Neural progenitor cell (in vitro differentiated cells): ENCODE measurements at regions not wholly inside any gene's neighbourhood (a gene's known extent, or its start where the extent isn't known, plus 50 kb on each side); places are given as distances from the start of the nearest gene placed in this dataset.

Experiments
- DNase-seq: peaks from one replicate; pipeline ENCODE4 v3.0.0-alpha.2; 2016; ENCODE audit warnings: low spot score
- H2AFZ ChIP-seq: fragments of 200-600 bp; sonication (generic); replicated peaks from 2 replicates; pipeline ENCODE4 v1.6.1; 2016; ENCODE audit warnings: antibody characterized with exemption
- H3F3A ChIP-seq: fragments of 200-600 bp; sonication (generic); 2 replicates; pipeline ENCODE4 v1.6.1; 2016; ENCODE audit warnings: antibody characterized with exemption, low read depth
- H3K27ac ChIP-seq: fragments of 200-600 bp; sonication (generic); 2 replicates; pipeline ENCODE4 v1.5.1; 2016; ENCODE audit warnings: mild to moderate bottlenecking
- H3K27me3 ChIP-seq: fragments of 200-600 bp; sonication (generic); 2 replicates; pipeline ENCODE4 v1.6.1; 2016; ENCODE audit warnings: mild to moderate bottlenecking, moderate library complexity
- H3K36me3 ChIP-seq: fragments of 200-600 bp; sonication (generic); 2 replicates; pipeline ENCODE4 v1.5.1; 2016
- H3K4me1 ChIP-seq: fragments of 200-600 bp; sonication (generic); 2 replicates; pipeline ENCODE4 v1.6.1; 2016; ENCODE audit warnings: mixed run types
- H3K4me2 ChIP-seq: fragments of 200-600 bp; sonication (generic); 2 replicates; pipeline ENCODE4 v1.6.1; 2016
- H3K4me3 ChIP-seq: fragments of 200-600 bp; sonication (generic); 2 replicates; pipeline ENCODE4 v1.5.1; 2016
- H3K79me2 ChIP-seq: fragments of 200-600 bp; sonication (generic); 2 replicates; pipeline ENCODE4 v1.6.1; 2016; ENCODE audit warnings: low read depth
- H3K9ac ChIP-seq: fragments of 200-600 bp; sonication (generic); 2 replicates; pipeline ENCODE4 v1.6.1; 2016
- H3K9me3 ChIP-seq: fragments of 200-600 bp; sonication (generic); 2 replicates; pipeline ENCODE4 v1.5.1; 2016; ENCODE audit warnings: low read depth
- H4K20me1 ChIP-seq: fragments of 200-600 bp; sonication (generic); 2 replicates; pipeline ENCODE4 v1.6.1; 2016; ENCODE audit warnings: low read depth
- H3K27ac Mint-ChIP-seq: 3 replicates; pipeline ENCODE4 v1.8.0; 2021; ENCODE audit warnings: mixed read lengths
- H3K27me3 Mint-ChIP-seq: 2 replicates; pipeline ENCODE4 v1.8.0; 2022; ENCODE audit warnings: low read depth, mild to moderate bottlenecking, inconsistent platforms, moderate library complexity, mixed read lengths; ENCODE audit not compliant: insufficient read depth
- H3K36me3 Mint-ChIP-seq: 3 replicates; pipeline ENCODE4 v1.8.0; 2021; ENCODE audit warnings: mixed read lengths
- H3K4me1 Mint-ChIP-seq: 3 replicates; pipeline ENCODE4 v1.8.0; 2021; ENCODE audit warnings: mixed read lengths
- H3K4me3 Mint-ChIP-seq: 3 replicates; pipeline ENCODE4 v1.8.0; 2021; ENCODE audit warnings: mild to moderate bottlenecking, moderate library complexity, mixed read lengths
- H3K9me3 Mint-ChIP-seq: 3 replicates; pipeline ENCODE4 v1.8.0; 2020; ENCODE audit warnings: mixed read lengths
- CTCF ChIP-seq: fragments of 200-600 bp; sonication (generic); IDR thresholded peaks from 2 replicates; pipeline ENCODE4 v1.5.1; 2017; ENCODE audit warnings: antibody characterized with exemption, mild to moderate bottlenecking
- EZH2 ChIP-seq: fragments of 200-600 bp; sonication (generic); IDR thresholded peaks from 2 replicates; pipeline ENCODE4 v1.6.1; 2017; ENCODE audit warnings: antibody characterized with exemption, mild to moderate bottlenecking, moderate library complexity
- EZH2phosphoT487 ChIP-seq: fragments of 200-600 bp; sonication (generic); IDR thresholded peaks from 2 replicates; pipeline ENCODE4 v1.6.1; 2017; ENCODE audit warnings: antibody characterized with exemption

- peaks cover 12% of the 10 kb centered on the region for H3K27me3 Mint-ChIP-seq
- H3K9ac ChIP-seq: no peak overlapping the region
- H3K4me3 Mint-ChIP-seq: no peak overlapping the region
- no peaks in the 10 kb centered on the region for H3K4me1 ChIP-seq
- DNase-seq: no peak
- no peaks in the 10 kb centered on the region for H3F3A ChIP-seq
- H3K27me3 ChIP-seq: peaks cover 16% of the 10 kb centered on the region
- H3K4me2 ChIP-seq: no peak overlapping the region
- H3K4me1 Mint-ChIP-seq: no peaks in the 10 kb centered on the region
- no peaks in the 10 kb centered on the region for H4K20me1 ChIP-seq
- H3K27ac ChIP-seq: no peak overlapping the region
- TF ChIP-seq EZH2phosphoT487 (no peak), CTCF (no peak), EZH2 (no peak)
- H3K9me3 ChIP-seq: no peaks in the 10 kb centered on the region
- H3K9me3 Mint-ChIP-seq: peaks cover 2% of the 10 kb centered on the region
- no peaks in the 10 kb centered on the region for H3K79me2 ChIP-seq
- H3K36me3 Mint-ChIP-seq: no peaks in the 10 kb centered on the region
- H2AFZ ChIP-seq: no peak overlapping the region
- no peak overlapping the region for H3K4me3 ChIP-seq
- no peaks in the 10 kb centered on the region for H3K36me3 ChIP-seq
- H3K27ac Mint-ChIP-seq: no peak overlapping the region
Measured at GRCh38 chr20:20856956-20857355, 144.5 kb upstream of the RALGAPA2 start.

- Histone ChIP-seq H3K27ac (no peak overlapping the region), H3K9ac (no peak overlapping the region), H3K79me2 (no peaks in the 10 kb centered on the region), H2AFZ (no peak overlapping the region), H3K36me3 (no peaks in the 10 kb centered on the region), H3K4me3 (no peak overlapping the region), H3K4me1 (no peaks in the 10 kb centered on the region), H3F3A (no peaks in the 10 kb centered on the region), H3K27me3 (peaks cover 16% of the 10 kb centered on the region), H3K9me3 (no peaks in the 10 kb centered on the region), H3K4me2 (no peak overlapping the region), H4K20me1 (no peaks in the 10 kb centered on the region)
- TF ChIP-seq EZH2phosphoT487 (no peak), EZH2 (no peak), CTCF (no peak)
- H3K27me3 Mint-ChIP-seq: peaks cover 12% of the 10 kb centered on the region
- no peaks in the 10 kb centered on the region for H3K36me3 Mint-ChIP-seq
- H3K4me1 Mint-ChIP-seq: no peaks in the 10 kb centered on the region
- H3K9me3 Mint-ChIP-seq: peaks cover 2% of the 10 kb centered on the region
- DNase-seq: no peak
- H3K27ac Mint-ChIP-seq: no peak overlapping the region
- H3K4me3 Mint-ChIP-seq: no peak overlapping the region
Measured at GRCh38 chr20:20856306-20856705, 143.9 kb upstream of the RALGAPA2 start.

- Histone ChIP-seq H3K36me3 (no peaks in the 10 kb centered on the region), H3K79me2 (no peaks in the 10 kb centered on the region), H4K20me1 (no peaks in the 10 kb centered on the region), H3F3A (no peaks in the 10 kb centered on the region), H3K9me3 (no peaks in the 10 kb centered on the region), H2AFZ (no peak overlapping the region), H3K4me3 (no peak overlapping the region), H3K4me2 (no peak overlapping the region), H3K9ac (no peak overlapping the region), H3K27ac (no peak overlapping the region), H3K4me1 (no peaks in the 10 kb centered on the region), H3K27me3 (no peaks in the 10 kb centered on the region)
- Mint-ChIP-seq H3K36me3 (no peaks in the 10 kb centered on the region), H3K27me3 (peaks cover 5% of the 10 kb centered on the region), H3K27ac (no peak overlapping the region), H3K4me1 (peaks cover 5% of the 10 kb centered on the region), H3K9me3 (peaks cover 2% of the 10 kb centered on the region), H3K4me3 (no peak overlapping the region)
- TF ChIP-seq CTCF (no peak), EZH2phosphoT487 (no peak), EZH2 (no peak)
- DNase-seq: no peak
Measured at GRCh38 chr20:20851385-20851784, 138.9 kb upstream of the RALGAPA2 start.

GRCh38 chr20:20850407-20850806 lies 138.0 kb upstream of the RALGAPA2 start:
- peaks cover 5% of the 10 kb centered on the region for H3K4me1 Mint-ChIP-seq
- no peak overlapping the region for H3K27ac Mint-ChIP-seq
- no peaks in the 10 kb centered on the region for H4K20me1 ChIP-seq
- no peak overlapping the region for H2AFZ ChIP-seq
- H3K27ac ChIP-seq: no peak overlapping the region
- no peak for DNase-seq
- H3K9me3 Mint-ChIP-seq: peaks cover 2% of the 10 kb centered on the region
- H3K36me3 Mint-ChIP-seq: no peaks in the 10 kb centered on the region
- H3K9me3 ChIP-seq: no peaks in the 10 kb centered on the region
- H3K4me3 Mint-ChIP-seq: no peak overlapping the region
- H3K27me3 ChIP-seq: no peaks in the 10 kb centered on the region
- no peaks in the 10 kb centered on the region for H3K79me2 ChIP-seq
- H3K27me3 Mint-ChIP-seq: peaks cover 5% of the 10 kb centered on the region
- no peak for TF ChIP-seq EZH2phosphoT487
- no peak for TF ChIP-seq EZH2
- no peak for TF ChIP-seq CTCF
- H3K36me3 ChIP-seq: no peaks in the 10 kb centered on the region
- no peak overlapping the region for H3K9ac ChIP-seq
- H3K4me2 ChIP-seq: no peak overlapping the region
- no peak overlapping the region for H3K4me3 ChIP-seq
- H3K4me1 ChIP-seq: no peaks in the 10 kb centered on the region
- no peaks in the 10 kb centered on the region for H3F3A ChIP-seq
